ENCODE measurements at regions not wholly inside any gene's neighbourhood (a gene's known extent, or its start where the extent isn't known, plus 50 kb on each side); places are given as distances from the start of the nearest gene placed in this dataset.

DNA sequence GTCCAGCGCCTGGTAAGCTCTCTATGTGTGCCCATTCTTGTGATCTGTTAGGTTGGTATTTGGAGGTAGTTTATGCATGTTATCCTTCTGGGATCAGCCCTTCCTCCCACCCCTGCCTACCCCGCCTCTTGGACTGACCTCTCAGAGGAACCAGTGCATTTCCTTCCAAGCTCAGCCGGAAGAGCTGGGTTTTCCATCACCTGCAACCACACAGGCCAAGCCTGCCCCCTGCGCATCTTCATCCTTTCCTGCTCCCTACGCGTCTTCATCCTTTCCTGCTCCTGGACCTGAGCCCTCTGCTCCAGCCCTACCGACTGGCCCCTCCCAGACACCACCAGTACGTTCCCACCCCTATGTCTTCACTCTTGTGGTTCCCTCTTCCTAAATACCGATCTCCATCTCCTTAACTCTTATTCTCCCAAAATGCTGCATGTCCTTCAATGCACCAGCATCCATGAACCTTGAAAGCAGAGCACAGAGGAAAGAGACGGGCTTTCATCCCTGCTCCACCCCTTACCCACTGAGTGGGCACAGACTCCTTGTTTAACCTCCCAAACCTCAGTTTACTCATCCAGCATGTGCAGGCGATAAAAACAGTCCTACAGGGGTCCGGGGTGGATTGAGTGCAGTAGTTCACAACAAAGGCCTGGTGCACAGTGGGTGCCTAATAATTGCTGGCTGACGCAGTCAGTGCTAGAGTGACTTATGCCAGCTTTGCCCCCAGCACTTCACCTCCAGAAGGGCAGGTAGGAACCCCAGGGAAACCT is 526.3 kb downstream of the MATN1 start:
- TF ChIP-seq, protein P1, sequence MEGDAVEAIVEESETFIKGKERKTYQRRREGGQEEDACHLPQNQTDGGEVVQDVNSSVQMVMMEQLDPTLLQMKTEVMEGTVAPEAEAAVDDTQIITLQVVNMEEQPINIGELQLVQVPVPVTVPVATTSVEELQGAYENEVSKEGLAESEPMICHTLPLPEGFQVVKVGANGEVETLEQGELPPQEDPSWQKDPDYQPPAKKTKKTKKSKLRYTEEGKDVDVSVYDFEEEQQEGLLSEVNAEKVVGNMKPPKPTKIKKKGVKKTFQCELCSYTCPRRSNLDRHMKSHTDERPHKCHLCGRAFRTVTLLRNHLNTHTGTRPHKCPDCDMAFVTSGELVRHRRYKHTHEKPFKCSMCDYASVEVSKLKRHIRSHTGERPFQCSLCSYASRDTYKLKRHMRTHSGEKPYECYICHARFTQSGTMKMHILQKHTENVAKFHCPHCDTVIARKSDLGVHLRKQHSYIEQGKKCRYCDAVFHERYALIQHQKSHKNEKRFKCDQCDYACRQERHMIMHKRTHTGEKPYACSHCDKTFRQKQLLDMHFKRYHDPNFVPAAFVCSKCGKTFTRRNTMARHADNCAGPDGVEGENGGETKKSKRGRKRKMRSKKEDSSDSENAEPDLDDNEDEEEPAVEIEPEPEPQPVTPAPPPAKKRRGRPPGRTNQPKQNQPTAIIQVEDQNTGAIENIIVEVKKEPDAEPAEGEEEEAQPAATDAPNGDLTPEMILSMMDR (IDR thresholded peaks at IDR 0.05; ENCODE audit: insufficient read depth, missing control alignments) = no peak
- FAIRE-seq = no peak
- DNase-seq (ENCODE audit: insufficient read length, low spot score) = no peak

DNA sequence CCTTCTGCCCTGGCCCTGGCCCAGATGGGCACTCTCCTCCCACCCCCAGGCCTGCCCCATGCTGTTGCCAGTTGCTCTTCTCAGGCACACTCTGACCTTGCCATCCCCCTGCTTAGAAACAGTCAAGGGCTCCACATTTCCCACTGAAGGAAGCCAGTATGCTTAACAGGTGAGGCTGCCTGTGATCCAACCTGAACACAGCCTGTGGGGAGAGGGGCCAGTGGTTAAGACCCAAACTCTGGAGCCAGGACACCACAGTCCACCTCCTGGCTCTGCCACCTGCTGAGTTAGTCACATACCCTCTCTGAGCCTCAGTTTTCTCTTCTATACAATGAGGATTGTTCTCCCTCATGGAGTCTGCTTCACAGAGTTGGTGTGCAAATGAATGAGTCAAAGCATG is 526.9 kb downstream of the MATN1 start:
- FAIRE-seq (no peak), DNase-seq (ENCODE audit: insufficient read length, low spot score) (no peak)
- TF ChIP-seq, protein P1 (IDR thresholded peaks at IDR 0.05; ENCODE audit: insufficient read depth, missing control alignments) = no peak

DNA sequence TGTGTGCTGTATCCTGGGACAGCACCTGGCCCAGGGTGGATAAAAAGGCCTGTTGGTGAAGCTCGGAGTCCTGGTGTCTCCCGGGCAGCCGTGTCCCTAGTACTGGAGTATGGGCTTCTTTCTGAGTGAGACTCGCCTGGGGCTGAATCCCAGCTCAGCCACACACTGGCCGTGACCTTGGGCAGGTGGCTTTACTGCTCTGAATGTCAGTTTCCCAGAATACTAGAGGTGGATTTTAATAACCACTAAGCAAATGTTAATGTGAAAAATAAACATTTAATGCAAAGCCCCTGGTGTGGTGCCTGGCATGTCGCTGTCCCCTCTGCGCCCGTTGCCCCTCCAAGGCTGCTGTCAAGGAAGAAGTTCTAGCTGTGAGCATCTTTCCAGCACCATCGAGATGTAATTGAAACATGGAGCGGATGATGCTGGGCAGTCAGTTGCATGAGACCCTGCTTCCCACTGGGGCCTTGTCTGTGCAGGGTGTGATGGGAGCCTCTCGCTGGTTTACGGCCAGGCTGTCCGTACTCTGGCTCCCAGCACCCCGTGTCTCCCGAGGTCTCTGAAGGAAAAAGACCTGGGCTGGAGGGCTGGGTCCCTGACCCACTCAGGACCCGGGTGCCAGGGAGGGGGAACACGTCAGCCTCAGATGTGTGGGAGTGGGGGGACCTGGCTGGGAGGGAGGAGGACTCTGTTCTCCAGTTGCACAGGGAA is 527.8 kb downstream of the MATN1 start:
- FAIRE-seq (no peak), DNase-seq (ENCODE audit: insufficient read length, low spot score) (no peak)
- TF ChIP-seq, protein P1 (IDR thresholded peaks at IDR 0.05; ENCODE audit: insufficient read depth, missing control alignments) = no peak

DNA sequence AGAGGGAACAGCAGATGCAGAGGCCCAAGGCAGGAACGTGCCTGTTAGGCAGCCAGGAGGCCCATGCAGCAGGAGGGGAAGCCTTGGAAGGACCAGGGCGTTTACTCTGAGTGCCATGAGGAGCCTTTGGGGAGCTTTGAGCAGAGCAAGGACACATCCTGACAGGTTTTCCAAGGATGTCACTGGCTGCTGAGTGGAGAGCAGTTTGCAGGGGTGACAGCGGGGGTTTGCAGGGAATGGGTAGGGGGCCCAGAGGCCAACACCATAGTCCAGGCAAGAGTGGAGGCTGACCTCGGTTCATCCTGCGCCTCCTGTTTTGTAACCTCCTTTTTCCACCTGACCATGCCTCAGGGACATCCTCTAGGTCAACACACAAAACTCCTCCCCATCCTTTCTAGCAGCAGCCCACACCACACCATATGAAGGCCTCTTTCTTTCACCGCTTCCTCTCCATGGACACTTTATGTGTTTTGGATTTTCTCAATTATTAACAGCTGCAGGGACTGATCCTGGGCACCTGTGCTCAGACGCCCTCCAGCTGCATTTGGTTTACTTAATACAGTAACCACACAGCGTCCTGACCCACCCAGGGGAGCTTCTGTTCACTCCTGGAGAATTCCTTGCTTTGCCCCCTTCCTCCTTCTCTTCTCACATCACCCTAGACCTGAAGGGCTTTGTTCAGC is 528.5 kb downstream of the MATN1 start:
- TF ChIP-seq, protein P1 (IDR thresholded peaks at IDR 0.05; ENCODE audit: insufficient read depth, missing control alignments) = no peak
- FAIRE-seq = no peak
- no peak for DNase-seq (ENCODE audit: insufficient read length, low spot score)

DNA sequence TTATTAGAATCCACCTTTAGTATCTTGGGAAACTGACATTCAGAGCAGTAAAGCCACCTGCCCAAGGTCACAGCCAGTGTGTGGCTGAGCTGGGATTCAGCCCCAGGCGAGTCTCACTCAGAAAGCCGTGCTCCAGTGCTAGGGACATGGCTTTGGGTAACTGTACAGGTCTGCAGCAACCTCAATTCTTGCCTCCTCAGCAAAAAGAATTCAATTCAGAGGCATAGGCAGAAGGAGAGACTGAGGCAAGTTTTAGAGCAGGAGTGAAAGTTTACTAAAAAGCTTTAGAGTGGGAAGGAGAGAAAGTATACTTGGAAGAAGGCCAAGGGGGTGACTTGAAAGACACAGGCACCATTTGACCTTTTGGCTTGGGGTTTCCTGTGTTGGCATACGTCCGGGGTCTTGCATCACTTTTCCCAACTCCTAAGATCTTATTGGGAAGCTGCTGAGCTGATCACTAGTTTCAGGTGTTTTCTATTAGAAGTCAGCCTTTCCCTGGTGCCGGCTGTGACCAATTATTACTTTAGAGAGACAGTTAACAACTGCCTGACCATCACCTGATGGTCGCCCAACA is 529.3 kb downstream of the MATN1 start:
- DNase-seq (ENCODE audit: insufficient read length, low spot score) = no peak
- no peak for FAIRE-seq

DNA sequence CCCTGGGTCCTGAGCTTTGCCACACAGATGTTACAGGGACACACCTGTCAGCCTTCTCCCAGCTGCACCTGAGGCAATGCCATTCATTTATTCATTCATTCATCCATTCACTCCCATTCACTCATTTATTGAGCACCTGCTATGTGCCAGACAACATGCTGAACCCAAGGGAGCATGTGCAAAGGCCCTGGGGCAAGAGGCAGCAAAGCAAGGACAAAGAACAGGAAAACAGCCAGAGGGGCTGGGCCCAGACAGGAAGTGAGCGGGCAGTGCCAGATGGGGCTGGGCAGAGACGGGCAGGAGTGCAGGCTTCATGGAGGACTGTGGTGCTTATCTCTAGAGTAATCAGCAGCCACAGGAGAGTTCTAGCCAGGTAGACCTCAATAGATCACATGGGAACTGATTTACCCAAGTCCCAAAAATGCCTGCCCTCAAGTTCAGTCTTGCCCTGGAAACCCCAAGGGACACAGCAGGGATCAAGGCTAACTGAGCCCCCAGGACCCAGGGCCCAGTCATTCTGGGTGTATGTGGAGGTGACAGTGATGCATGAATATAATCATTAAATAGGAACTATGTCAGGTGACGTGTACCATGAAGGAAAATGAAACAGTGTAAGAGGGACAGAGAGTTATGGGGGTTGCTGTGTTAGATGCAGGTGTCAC is 530.3 kb downstream of the MATN1 start:
- FAIRE-seq (no peak), DNase-seq (ENCODE audit: insufficient read length, low spot score) (no peak)
- TF ChIP-seq, protein P1 (IDR thresholded peaks at IDR 0.05; ENCODE audit: insufficient read depth, missing control alignments) = no peak

More for the DNA sequence above, 529.3 kb downstream of the MATN1 start:
- TF ChIP-seq, protein P1 (IDR thresholded peaks at IDR 0.05; ENCODE audit: insufficient read depth, missing control alignments) = no peak

Data from D721Med (cell line).